ENCODE measurements at regions not wholly inside any gene's neighbourhood (a gene's known extent, or its start where the extent isn't known, plus 50 kb on each side); places are given as distances from the start of the nearest gene placed in this dataset.
A peak's percentile ranks its signal among the peaks of the same experiment; 100 is the strongest.

DNA sequence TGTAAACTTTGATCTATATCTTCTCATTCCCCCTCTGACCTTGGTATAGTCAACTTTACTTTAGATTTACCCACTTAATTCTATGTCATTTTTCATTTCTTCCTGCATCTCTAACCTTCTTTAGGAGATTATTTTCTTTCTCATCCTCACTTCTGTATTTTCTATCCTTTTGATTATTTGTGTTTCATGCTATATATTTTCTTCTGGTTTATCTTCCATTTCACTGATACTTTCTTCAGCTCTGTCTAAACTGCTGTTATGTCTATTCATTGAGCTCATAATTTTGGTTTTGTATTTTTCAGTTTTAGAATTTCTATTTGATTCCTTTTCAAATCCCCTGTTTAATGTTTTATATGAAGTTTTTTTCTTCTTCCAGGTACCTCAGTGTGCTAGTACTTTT lies 171.1 kb upstream of the LYZL1 start:
- DNase-seq: no peak
- Histone ChIP-seq H3K36me3 (replicated peaks; ENCODE audit: insufficient read depth, low read length) (no peaks in the 10 kb centered on the region), H3K4me3 (ENCODE audit: low read length) (no peak overlapping the region), H4K20me1 (ENCODE audit: insufficient read depth, low read length) (no peaks in the 10 kb centered on the region), H3F3A (ENCODE audit: insufficient read depth, low read length) (no peaks in the 10 kb centered on the region), H3K4me2 (ENCODE audit: low read depth, low read length) (no peak overlapping the region), H3K9me3 (replicated peaks; ENCODE audit: insufficient read depth, low read length) (no peaks in the 10 kb centered on the region), H3K79me2 (ENCODE audit: low read length) (no peaks in the 10 kb centered on the region), H3K27ac (ENCODE audit: low read length) (no peak overlapping the region), H2AFZ (ENCODE audit: low read length) (no peak overlapping the region), H3K9ac (ENCODE audit: low read length) (no peak overlapping the region), H3K27me3 (replicated peaks; ENCODE audit: insufficient read depth, low read length) (no peaks in the 10 kb centered on the region), H3K9me2 (replicated peaks; ENCODE audit: insufficient read depth, low read length) (no peaks in the 10 kb centered on the region), H3K4me1 (ENCODE audit: low read length) (no peaks in the 10 kb centered on the region)
- TF ChIP-seq EZH2 (optimal IDR thresholded peaks at IDR 0.05; ENCODE audit: low read depth, low read length) (no peak), EZH2phosphoT487 (IDR thresholded peaks at IDR 0.05; ENCODE audit: low read length) (no peak)
- TF ChIP-seq, protein P1, sequence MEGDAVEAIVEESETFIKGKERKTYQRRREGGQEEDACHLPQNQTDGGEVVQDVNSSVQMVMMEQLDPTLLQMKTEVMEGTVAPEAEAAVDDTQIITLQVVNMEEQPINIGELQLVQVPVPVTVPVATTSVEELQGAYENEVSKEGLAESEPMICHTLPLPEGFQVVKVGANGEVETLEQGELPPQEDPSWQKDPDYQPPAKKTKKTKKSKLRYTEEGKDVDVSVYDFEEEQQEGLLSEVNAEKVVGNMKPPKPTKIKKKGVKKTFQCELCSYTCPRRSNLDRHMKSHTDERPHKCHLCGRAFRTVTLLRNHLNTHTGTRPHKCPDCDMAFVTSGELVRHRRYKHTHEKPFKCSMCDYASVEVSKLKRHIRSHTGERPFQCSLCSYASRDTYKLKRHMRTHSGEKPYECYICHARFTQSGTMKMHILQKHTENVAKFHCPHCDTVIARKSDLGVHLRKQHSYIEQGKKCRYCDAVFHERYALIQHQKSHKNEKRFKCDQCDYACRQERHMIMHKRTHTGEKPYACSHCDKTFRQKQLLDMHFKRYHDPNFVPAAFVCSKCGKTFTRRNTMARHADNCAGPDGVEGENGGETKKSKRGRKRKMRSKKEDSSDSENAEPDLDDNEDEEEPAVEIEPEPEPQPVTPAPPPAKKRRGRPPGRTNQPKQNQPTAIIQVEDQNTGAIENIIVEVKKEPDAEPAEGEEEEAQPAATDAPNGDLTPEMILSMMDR (IDR thresholded peaks at IDR 0.05; ENCODE audit: low read length): no peak

DNA sequence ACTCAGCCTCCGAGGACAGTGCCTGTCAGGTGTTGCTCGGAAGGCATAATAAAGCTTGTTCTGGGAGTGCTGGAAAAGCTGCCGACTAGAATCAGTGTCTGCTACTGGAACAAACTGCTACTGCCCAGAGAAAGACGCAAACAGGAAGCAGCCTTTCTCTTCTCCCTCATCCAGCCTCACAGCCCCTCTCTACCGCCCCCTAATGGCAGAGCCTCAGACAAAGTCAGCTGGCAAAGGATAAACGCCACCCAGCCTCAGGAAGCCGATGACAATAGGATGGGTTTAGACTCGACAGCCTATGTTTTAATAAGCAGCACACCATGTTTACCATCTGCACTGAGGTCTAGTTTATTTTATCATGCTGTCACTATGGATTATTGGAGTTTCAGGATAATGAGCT lies 169.5 kb upstream of the LYZL1 start:
- Histone ChIP-seq H3K27me3 (replicated peaks; ENCODE audit: insufficient read depth, low read length) (no peaks in the 10 kb centered on the region), H4K20me1 (ENCODE audit: insufficient read depth, low read length) (no peaks in the 10 kb centered on the region), H3K27ac (ENCODE audit: low read length) (no peak overlapping the region), H3F3A (ENCODE audit: insufficient read depth, low read length) (no peaks in the 10 kb centered on the region), H2AFZ (ENCODE audit: low read length) (0 out of 2 replicates have a peak overlapping the region, but pooled peaks have one; percentile 9), H3K4me1 (ENCODE audit: low read length) (no peaks in the 10 kb centered on the region), H3K9me2 (replicated peaks; ENCODE audit: insufficient read depth, low read length) (no peaks in the 10 kb centered on the region), H3K9me3 (replicated peaks; ENCODE audit: insufficient read depth, low read length) (no peaks in the 10 kb centered on the region), H3K79me2 (ENCODE audit: low read length) (no peaks in the 10 kb centered on the region), H3K9ac (ENCODE audit: low read length) (no peak overlapping the region), H3K4me2 (ENCODE audit: low read depth, low read length) (no peak overlapping the region), H3K36me3 (replicated peaks; ENCODE audit: insufficient read depth, low read length) (no peaks in the 10 kb centered on the region), H3K4me3 (ENCODE audit: low read length) (no peak overlapping the region)
- no peak for TF ChIP-seq EZH2phosphoT487 (IDR thresholded peaks at IDR 0.05; ENCODE audit: low read length)
- TF ChIP-seq, protein P1 (IDR thresholded peaks at IDR 0.05; ENCODE audit: low read length): peak; percentile 47
- DNase-seq: peak; percentile 48

- no peak overlapping the region for H3K4me2 ChIP-seq (ENCODE audit: low read depth, low read length)
- no peaks in the 10 kb centered on the region for H3K9me3 ChIP-seq (replicated peaks; ENCODE audit: insufficient read depth, low read length)
- no peak overlapping the region for H3K9ac ChIP-seq (ENCODE audit: low read length)
- H3K27ac ChIP-seq (ENCODE audit: low read length): no peak overlapping the region
- no peaks in the 10 kb centered on the region for H4K20me1 ChIP-seq (ENCODE audit: insufficient read depth, low read length)
- TF ChIP-seq EZH2phosphoT487 (IDR thresholded peaks at IDR 0.05; ENCODE audit: low read length) (no peak), EZH2 (optimal IDR thresholded peaks at IDR 0.05; ENCODE audit: low read depth, low read length) (no peak)
- TF ChIP-seq, protein P1 (IDR thresholded peaks at IDR 0.05; ENCODE audit: low read length): no peak
- no peak for DNase-seq
- no peaks in the 10 kb centered on the region for H3K4me1 ChIP-seq (ENCODE audit: low read length)
- no peaks in the 10 kb centered on the region for H3K27me3 ChIP-seq (replicated peaks; ENCODE audit: insufficient read depth, low read length)
- H3K4me3 ChIP-seq (ENCODE audit: low read length): no peak overlapping the region
- H3K36me3 ChIP-seq (replicated peaks; ENCODE audit: insufficient read depth, low read length): no peaks in the 10 kb centered on the region
- no peaks in the 10 kb centered on the region for H3K9me2 ChIP-seq (replicated peaks; ENCODE audit: insufficient read depth, low read length)
- H3K79me2 ChIP-seq (ENCODE audit: low read length): no peaks in the 10 kb centered on the region
- H2AFZ ChIP-seq (ENCODE audit: low read length): no peak overlapping the region
- no peaks in the 10 kb centered on the region for H3F3A ChIP-seq (ENCODE audit: insufficient read depth, low read length)
These were observed 168.7 kb upstream of the LYZL1 start for GRCh38 chr10:29120216-29120615.
